PC-9 (cell line): ENCODE measurements at regions not wholly inside any gene's neighbourhood (a gene's known extent, or its start where the extent isn't known, plus 50 kb on each side); places are given as distances from the start of the nearest gene placed in this dataset.

Experiments
- BruUV-seq: library from RNA; stranded (reverse); fragments of 400-500 nt; replicated peaks from 2 replicates; lab custom pipeline; 2021; lab: Mats Ljungman, UMichigan
- CTCF ChIA-PET: fragments of 300-600 bp; sonication (Branson Sonifier 250); formaldehyde crosslinking; loops from one replicate; lab custom pipeline; 2022; ENCODE audit warnings: antibody characterized with exemption; lab: Charles Lee
- POLR2A ChIA-PET: fragments of 300-600 bp; sonication (Branson Sonifier 250); formaldehyde crosslinking; loops from one replicate; lab custom pipeline; 2022; ENCODE audit warnings: antibody characterized with exemption; ENCODE audit not compliant: unreplicated experiment; lab: Charles Lee
- DNase-seq, 2 experiments: peaks; one replicate each; pipeline versions ENCODE4 v3.0.0 to v3.0.0-alpha.2; 2015 to 2022; ENCODE audit warnings: mixed read lengths in 1 of 2
- H2AFZ ChIP-seq: fragments of 200-600 bp; sonication (generic); 2 replicates; pipeline ENCODE4 v1.8.1; 2017; ENCODE audit warnings: antibody characterized with exemption
- H3F3A ChIP-seq: fragments of 200-600 bp; sonication (generic); 2 replicates; pipeline ENCODE4 v1.8.1; 2017; ENCODE audit warnings: antibody characterized with exemption, mild to moderate bottlenecking, low read depth; ENCODE audit not compliant: insufficient read depth
- H3K27ac ChIP-seq: fragments of 200-600 bp; sonication (generic); 2 replicates; pipeline ENCODE4 v1.6.1; 2016; ENCODE audit warnings: mixed run types
- H3K27me3 ChIP-seq: fragments of 200-600 bp; sonication (generic); 2 replicates; pipeline ENCODE4 v1.6.1; 2016; ENCODE audit warnings: low read depth, mixed run types; ENCODE audit not compliant: insufficient read depth
- H3K36me3 ChIP-seq: fragments of 200-600 bp; sonication (generic); 2 replicates; pipeline ENCODE4 v1.6.1; 2016; ENCODE audit warnings: low read depth, mixed run types
- H3K4me1 ChIP-seq: fragments of 200-600 bp; sonication (generic); replicated peaks from 2 replicates; pipeline ENCODE4 v1.6.1; 2016; ENCODE audit warnings: mixed run types; ENCODE audit not compliant: insufficient read depth
- H3K4me2 ChIP-seq: fragments of 200-600 bp; sonication (generic); 2 replicates; pipeline ENCODE4 v1.6.1; 2017; ENCODE audit warnings: mixed run types
- H3K4me3 ChIP-seq: fragments of 200-600 bp; sonication (generic); 2 replicates; pipeline ENCODE4 v1.6.1; 2016; ENCODE audit warnings: mixed run types
- H3K79me2 ChIP-seq: fragments of 200-600 bp; sonication (generic); 2 replicates; pipeline ENCODE4 v1.6.1; 2017; ENCODE audit warnings: low read depth, mixed run types
- H3K9me2 ChIP-seq: fragments of 200-600 bp; sonication (generic); 2 replicates; pipeline ENCODE4 v1.8.1; 2017; ENCODE audit warnings: mild to moderate bottlenecking; ENCODE audit not compliant: insufficient read depth
- H3K9me3 ChIP-seq: fragments of 200-600 bp; sonication (generic); 2 replicates; pipeline ENCODE4 v1.8.1; 2016; ENCODE audit warnings: low read depth; ENCODE audit not compliant: insufficient read depth
- H4K20me1 ChIP-seq: fragments of 200-600 bp; sonication (generic); 2 replicates; pipeline ENCODE4 v1.8.1; 2017; ENCODE audit not compliant: insufficient read depth
- CTCF ChIP-seq: fragments of 200-600 bp; sonication (generic); conservative IDR thresholded peaks from 2 replicates; pipeline ENCODE4 v1.6.1; 2017; ENCODE audit warnings: mixed run types, antibody characterized with exemption, mild to moderate bottlenecking, moderate library complexity
- EZH2 ChIP-seq: fragments of 200-600 bp; sonication (generic); IDR thresholded peaks from 2 replicates; pipeline ENCODE4 v1.8.0; 2017; ENCODE audit warnings: antibody characterized with exemption, low read depth
- intact Hi-C: fragments of 100-400 bp; cut with micrococcal nuclease; formaldehyde crosslinking; loops from one replicate; pipeline ENCODE4 v1.10.0; 2022; ENCODE audit not compliant: unreplicated experiment

DNA sequence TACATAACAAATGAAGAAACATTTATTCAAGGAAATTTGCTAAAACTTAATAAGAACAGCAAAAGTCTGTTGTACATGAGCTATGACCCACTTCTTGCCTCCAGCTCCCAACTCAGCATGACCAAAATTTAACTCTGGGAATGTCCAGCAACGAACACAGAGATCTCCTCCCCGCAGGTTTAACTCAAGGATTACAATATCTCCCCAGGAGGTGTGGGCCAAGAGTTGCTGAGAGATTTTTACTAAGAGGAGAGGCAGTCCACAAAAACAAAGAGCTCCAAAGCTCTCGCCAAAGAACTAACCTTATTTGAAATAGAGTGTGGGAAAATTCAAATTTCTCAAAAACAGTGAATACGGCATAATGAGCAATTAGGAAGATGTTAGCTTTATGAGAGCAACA is 318.5 kb downstream of the GRB14 start:
- BruUV-seq = no TSS peak
- H3K4me2 ChIP-seq = no peak overlapping the region
- H3K4me1 ChIP-seq = no peaks in the 10 kb centered on the region
- POLR2A ChIA-PET = no interaction called here
- no peaks in the 10 kb centered on the region for H3K9me3 ChIP-seq
- H3K27me3 ChIP-seq = no peaks in the 10 kb centered on the region
- no peaks in the 10 kb centered on the region for H3K9me2 ChIP-seq
- no peak for DNase-seq
- intact Hi-C loops = no loop called here
- CTCF ChIA-PET = no interaction called here
- H3F3A ChIP-seq = no peaks in the 10 kb centered on the region
- H3K36me3 ChIP-seq = no peaks in the 10 kb centered on the region
- H3K4me3 ChIP-seq = no peak overlapping the region
- H3K79me2 ChIP-seq = no peaks in the 10 kb centered on the region
- H3K27ac ChIP-seq = no peak overlapping the region
- no peaks in the 10 kb centered on the region for H4K20me1 ChIP-seq
- TF ChIP-seq EZH2 (no peak), CTCF (no peak)
- no peak overlapping the region for H2AFZ ChIP-seq

DNA sequence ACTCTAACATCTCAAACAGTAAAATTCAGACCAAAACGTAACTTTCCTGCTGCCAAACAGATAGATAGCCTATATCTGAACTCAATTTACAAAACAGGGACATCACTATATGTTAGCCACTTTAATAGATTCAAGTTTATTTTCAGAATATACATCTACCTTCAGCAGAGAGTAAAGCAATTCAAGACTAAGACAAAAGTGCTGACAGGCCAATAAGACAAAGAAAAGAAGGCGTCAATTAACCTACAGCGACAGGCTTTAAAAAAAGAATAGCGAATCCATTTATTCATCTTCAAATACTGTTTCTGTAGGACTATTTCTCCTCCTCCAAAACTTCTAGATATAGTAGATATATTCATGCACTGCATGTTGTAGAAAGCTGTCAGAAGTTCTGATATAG is 333.0 kb downstream of the GRB14 start:
- Histone ChIP-seq H4K20me1 (no peaks in the 10 kb centered on the region), H3K27me3 (no peaks in the 10 kb centered on the region), H3K4me3 (no peak overlapping the region), H3F3A (no peaks in the 10 kb centered on the region), H3K4me1 (no peaks in the 10 kb centered on the region), H3K27ac (no peak overlapping the region), H2AFZ (no peak overlapping the region), H3K79me2 (no peaks in the 10 kb centered on the region), H3K4me2 (no peak overlapping the region), H3K36me3 (no peaks in the 10 kb centered on the region), H3K9me2 (no peaks in the 10 kb centered on the region), H3K9me3 (no peaks in the 10 kb centered on the region)
- ChIA-PET POLR2A (no interaction called here), CTCF (no interaction called here)
- TF ChIP-seq EZH2 = no peak
- no peak for TF ChIP-seq CTCF
- no peak for DNase-seq
- BruUV-seq = no TSS peak
- intact Hi-C loops = no loop called here

GRCh38 chr2:164287056-164287455 is 334.2 kb downstream of the GRB14 start:
- Histone ChIP-seq H4K20me1 (no peaks in the 10 kb centered on the region), H3K27me3 (no peaks in the 10 kb centered on the region), H3K9me2 (no peaks in the 10 kb centered on the region), H3K4me3 (no peak overlapping the region), H3K27ac (no peak overlapping the region), H3K4me1 (no peaks in the 10 kb centered on the region), H3K9me3 (no peaks in the 10 kb centered on the region), H2AFZ (no peak overlapping the region), H3K36me3 (no peaks in the 10 kb centered on the region), H3K4me2 (no peak overlapping the region), H3F3A (no peaks in the 10 kb centered on the region), H3K79me2 (no peaks in the 10 kb centered on the region)
- ChIA-PET CTCF (no interaction called here), POLR2A (no interaction called here)
- DNase-seq = no peak
- intact Hi-C loops = no loop called here
- no TSS peak for BruUV-seq
- TF ChIP-seq CTCF = no peak
- TF ChIP-seq EZH2 = no peak
